ENCODE measurements at regions not wholly inside any gene's neighbourhood (a gene's known extent, or its start where the extent isn't known, plus 50 kb on each side); places are given as distances from the start of the nearest gene placed in this dataset.

GRCh38 chr9:91040371-91041215 is 239.0 kb downstream of the SYK start:
- Histone ChIP-seq H3K9ac (replicated peaks; ENCODE audit: extremely low read depth, insufficient read depth, low read length) (no peak overlapping the region), H3K79me2 (ENCODE audit: control insufficient read depth, insufficient read depth, low read length) (no peaks in the 10 kb centered on the region), H3K27me3 (ENCODE audit: control insufficient read depth in 2 of 2, insufficient read depth in 2 of 2, low read length in 2 of 2) (no peaks in the 10 kb centered on the region), H3K4me1 (ENCODE audit: control insufficient read depth, extremely low read depth, insufficient read depth, low read length) (peaks cover 17% of the 10 kb centered on the region), H3K36me3 (ENCODE audit: control insufficient read depth in 2 of 2, extremely low read depth in 1 of 2, insufficient read depth in 2 of 2, low read length in 2 of 2) (no peaks in the 10 kb centered on the region), H4K20me1 (replicated peaks; ENCODE audit: control insufficient read depth, extremely low read depth, insufficient read depth, low read length) (no peaks in the 10 kb centered on the region), H2AFZ (ENCODE audit: low read depth, low read length) (no peak overlapping the region), H3K9me1 (replicated peaks; ENCODE audit: control insufficient read depth, extremely low read depth, insufficient read depth, low read length) (no peaks in the 10 kb centered on the region), H3K4me2 (ENCODE audit: insufficient read depth, low read length) (no peak overlapping the region), H3K27ac (ENCODE audit: insufficient read depth, low read depth, low read length) (no peak overlapping the region), H3K4me3 (replicated peaks in 1 of 3; ENCODE audit: insufficient read depth in 1 of 3, low read depth in 1 of 3, low read length in 3 of 3) (no peak overlapping the region), H3K9me3 (replicated peaks; ENCODE audit: control insufficient read depth, insufficient read depth, low read length) (no peaks in the 10 kb centered on the region)
- BruUV-seq (replicated peaks), result no TSS peak
- intact Hi-C loops (cut with micrococcal nuclease), result no loop called here
- dilution Hi-C loops (cut with MboI; ENCODE audit: extremely low pct_ligation_motif_present, low sequenced_read_pairs), result no loop called here
- TF ChIP-seq EZH2 (IDR thresholded peaks at IDR 0.05; ENCODE audit: borderline replicate concordance, low read depth, low read length, severe bottlenecking), result no peak
- no peak for TF ChIP-seq POLR2AphosphoS5 (IDR thresholded peaks at IDR 0.05; ENCODE audit: insufficient read depth, low read depth, low read length)
- no peak for TF ChIP-seq CTCF (IDR thresholded peaks at IDR 0.05; ENCODE audit: extremely low read depth in 1 of 2, insufficient read depth in 1 of 2, low read depth in 1 of 2, low read length in 2 of 2)
- TF ChIP-seq GATA2 (IDR thresholded peaks at IDR 0.05; ENCODE audit: insufficient read depth, insufficient read length, low read depth, low read length), result no peak
- TF ChIP-seq FOS (IDR thresholded peaks at IDR 0.05; ENCODE audit: borderline replicate concordance, insufficient read depth, low read length), result no peak
- TF ChIP-seq POLR2A (IDR thresholded peaks at IDR 0.05; ENCODE audit: low read depth, low read length), result no peak
- no peak for TF ChIP-seq MAX (IDR thresholded peaks at IDR 0.05; ENCODE audit: insufficient read depth, insufficient read length)
- no peak for TF ChIP-seq JUN (IDR thresholded peaks at IDR 0.05; ENCODE audit: borderline replicate concordance, insufficient read depth, insufficient read length, low read depth)
- TF ChIP-seq MYC (IDR thresholded peaks at IDR 0.05; ENCODE audit: low read depth, low read length), result no peak
- FAIRE-seq, result no peak
- ChIA-PET POLR2A (no interaction called here), CTCF (no interaction called here)
- DNase-seq (ENCODE audit: low read depth, low spot score), result no peak
